ENCODE measurements at regions not wholly inside any gene's neighbourhood (a gene's known extent, or its start where the extent isn't known, plus 50 kb on each side); places are given as distances from the start of the nearest gene placed in this dataset.
"Not testable (repeated sequence)": the region's sequence is repeated elsewhere in the genome, so short reads cannot be mapped to it uniquely, and the experiment has no call there.

- no peaks in the 10 kb centered on the region for H3K9me3 ChIP-seq (replicated peaks)
- no peak overlapping the region for H3K27ac ChIP-seq (replicated peaks)
- no peak overlapping the region for H3K4me3 ChIP-seq
- no peak for DNase-seq
- peaks cover 19% of the 10 kb centered on the region for H3K4me1 ChIP-seq
- no peak for TF ChIP-seq CTCF (IDR thresholded peaks at IDR 0.05; ENCODE audit: borderline replicate concordance)
- H3K27me3 ChIP-seq (ENCODE audit: low read depth) = no peaks in the 10 kb centered on the region
- intact Hi-C loops (cut with micrococcal nuclease) = no loop called here
- H3K36me3 ChIP-seq = no peaks in the 10 kb centered on the region
Observed at GRCh38 chr14:76701436-76701835, 59.8 kb upstream of the VASH1 start.

GRCh38 chr14:76701981-76702380 lies 59.3 kb upstream of the VASH1 start:
- no peak for TF ChIP-seq CTCF (IDR thresholded peaks at IDR 0.05; ENCODE audit: borderline replicate concordance)
- Histone ChIP-seq H3K27me3 (ENCODE audit: low read depth) (no peaks in the 10 kb centered on the region), H3K36me3 (no peaks in the 10 kb centered on the region), H3K4me3 (no peak overlapping the region), H3K9me3 (replicated peaks) (no peaks in the 10 kb centered on the region), H3K27ac (replicated peaks) (no peak overlapping the region), H3K4me1 (peaks cover 19% of the 10 kb centered on the region)
- intact Hi-C loops (cut with micrococcal nuclease) = no loop called here
- peak; percentile 65 for DNase-seq

DNA sequence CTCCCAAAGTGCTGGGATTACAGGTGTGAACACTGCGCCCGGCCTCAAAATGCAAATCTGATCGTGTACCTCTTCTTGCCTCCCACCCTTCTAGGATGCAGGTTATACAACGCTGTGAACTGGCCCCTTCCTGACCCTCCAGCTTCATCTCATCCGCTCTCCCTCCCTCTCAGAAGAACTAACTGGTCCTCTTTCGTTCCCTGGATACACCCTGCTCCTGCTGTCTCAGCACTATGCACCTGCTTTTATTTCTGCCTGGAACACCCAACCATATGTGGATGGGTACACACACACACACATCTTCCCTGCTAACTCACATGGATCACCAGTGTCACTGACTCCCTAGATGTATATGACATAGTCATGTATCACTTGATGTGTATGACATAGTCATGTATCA lies 56.1 kb upstream of the VASH1 start:
- Histone ChIP-seq H3K4me1 (peaks cover 12% of the 10 kb centered on the region), H3K27ac (replicated peaks) (no peak overlapping the region), H3K4me3 (no peak overlapping the region), H3K36me3 (no peaks in the 10 kb centered on the region), H3K9me3 (replicated peaks) (no peaks in the 10 kb centered on the region), H3K27me3 (ENCODE audit: low read depth) (no peaks in the 10 kb centered on the region)
- intact Hi-C loops (cut with micrococcal nuclease) = no loop called here
- no peak for TF ChIP-seq CTCF (IDR thresholded peaks at IDR 0.05; ENCODE audit: borderline replicate concordance)
- DNase-seq = no peak

DNA sequence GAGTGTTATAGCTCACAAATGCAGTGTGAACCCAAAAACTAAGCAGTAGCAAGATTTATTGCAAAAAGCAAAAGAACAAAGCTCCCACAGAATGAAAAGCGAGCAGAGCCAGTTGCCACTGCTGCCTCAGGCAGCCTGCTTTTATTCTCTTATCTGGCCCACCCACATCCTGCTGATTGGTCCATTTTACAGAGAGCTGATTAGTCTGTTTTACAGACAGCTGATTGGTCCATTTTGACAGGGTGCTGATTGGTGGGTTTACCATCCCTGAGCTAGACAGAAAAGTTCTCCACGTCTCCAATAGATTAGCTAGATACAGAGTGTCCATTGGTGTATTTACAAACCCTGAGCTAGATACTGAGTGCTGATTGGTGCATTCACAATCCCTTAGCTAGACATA lies 55.1 kb upstream of the VASH1 start:
- DNase-seq; H3K27ac ChIP-seq (replicated peaks); H3K36me3 ChIP-seq; H3K9me3 ChIP-seq (replicated peaks); H3K27me3 ChIP-seq (ENCODE audit: low read depth); H3K4me3 ChIP-seq; intact Hi-C loops (cut with micrococcal nuclease): not testable (repeated sequence)
- H3K4me1 ChIP-seq = peaks cover 14% of the 10 kb centered on the region

GRCh38 chr14:76706811-76707210 lies 54.5 kb upstream of the VASH1 start:
- Histone ChIP-seq H3K4me1 (peaks cover 13% of the 10 kb centered on the region), H3K27ac (replicated peaks) (no peak overlapping the region), H3K4me3 (no peak overlapping the region), H3K9me3 (replicated peaks) (no peaks in the 10 kb centered on the region), H3K27me3 (ENCODE audit: low read depth) (no peaks in the 10 kb centered on the region), H3K36me3 (no peaks in the 10 kb centered on the region)
- no peak for DNase-seq
- intact Hi-C loops (cut with micrococcal nuclease) = no loop called here
- no peak for TF ChIP-seq CTCF (IDR thresholded peaks at IDR 0.05; ENCODE audit: borderline replicate concordance)

DNA sequence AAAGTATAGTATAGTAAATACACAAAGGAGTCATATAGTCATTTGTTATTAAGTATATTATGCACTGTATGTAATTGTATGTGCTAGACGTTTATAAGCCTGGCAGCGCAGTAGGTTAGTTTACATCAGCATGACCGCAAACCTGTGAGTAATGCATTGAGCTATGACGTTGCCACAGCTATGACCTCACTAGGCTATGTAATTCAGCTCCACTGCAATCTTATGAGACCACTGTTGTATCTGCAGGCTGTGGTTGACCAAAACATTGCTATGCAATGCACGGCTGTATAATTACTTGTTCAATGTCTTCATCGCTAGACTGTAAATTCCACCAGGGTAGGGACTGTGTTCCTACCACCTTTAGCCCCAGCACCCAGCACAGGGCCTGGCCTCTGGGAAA lies 53.2 kb upstream of the VASH1 start:
- intact Hi-C loops (cut with micrococcal nuclease) = no loop called here
- H3K27me3 ChIP-seq (ENCODE audit: low read depth) = no peaks in the 10 kb centered on the region
- DNase-seq = no peak
- peaks cover 8% of the 10 kb centered on the region for H3K4me1 ChIP-seq
- no peak for TF ChIP-seq CTCF (IDR thresholded peaks at IDR 0.05; ENCODE audit: borderline replicate concordance)
- H3K36me3 ChIP-seq = no peaks in the 10 kb centered on the region
- H3K27ac ChIP-seq (replicated peaks) = no peak overlapping the region
- no peaks in the 10 kb centered on the region for H3K9me3 ChIP-seq (replicated peaks)
- no peak overlapping the region for H3K4me3 ChIP-seq
